WTC11 (cell line): ENCODE measurements at regions not wholly inside any gene's neighbourhood (a gene's known extent, or its start where the extent isn't known, plus 50 kb on each side); places are given as distances from the start of the nearest gene placed in this dataset.

ENCODE experiments used
- CREM ChIP-seq: sonication (generic); formaldehyde crosslinking; IDR thresholded peaks from 2 replicates; pipeline ENCODE4 v1.8.1; 2022; ENCODE audit warnings: mild to moderate bottlenecking, missing genetic modification reagents, moderate library complexity
- CTCF ChIP-seq: fragments of 200-600 bp; IDR thresholded peaks from 2 replicates; pipeline ENCODE4 v1.8.0; 2022; ENCODE audit warnings: antibody characterized with exemption
- NFYB ChIP-seq: sonication (generic); formaldehyde crosslinking; conservative IDR thresholded peaks from 2 replicates; pipeline ENCODE4 v1.8.0; 2022; ENCODE audit warnings: low read depth, missing genetic modification reagents
- PREB ChIP-seq: sonication (generic); formaldehyde crosslinking; IDR thresholded peaks from 2 replicates; pipeline ENCODE4 v1.8.1; 2022; ENCODE audit warnings: mild to moderate bottlenecking, missing genetic modification reagents, moderate library complexity, borderline replicate concordance
- TP53 ChIP-seq: sonication (generic); formaldehyde crosslinking; IDR thresholded peaks from 2 replicates; pipeline ENCODE4 v1.8.1; 2023; ENCODE audit warnings: mild to moderate bottlenecking, missing genetic modification reagents
- USF2 ChIP-seq: sonication (generic); formaldehyde crosslinking; IDR thresholded peaks from 2 replicates; pipeline ENCODE4 v1.8.1; 2023; ENCODE audit warnings: mild to moderate bottlenecking, missing genetic modification reagents, moderate library complexity

GRCh38 chr17:13410214-13410613, 191.5 kb downstream of the HS3ST3A1 start:
- TF ChIP-seq CTCF = no peak
- TF ChIP-seq TP53 (CRISPR knock-in tag) = no peak
- TF ChIP-seq PREB (CRISPR knock-in tag) = no peak
- TF ChIP-seq USF2 = no peak
- TF ChIP-seq NFYB (CRISPR knock-in tag) = no peak
- TF ChIP-seq CREM (CRISPR knock-in tag) = no peak
